ENCODE measurements at regions not wholly inside any gene's neighbourhood (a gene's known extent, or its start where the extent isn't known, plus 50 kb on each side); places are given as distances from the start of the nearest gene placed in this dataset.

GRCh38 chr1:87985071-87985470, 656.4 kb downstream of the LMO4 start:
- TF ChIP-seq CTCF (IDR thresholded peaks at IDR 0.05) (no peak), POLR2A (IDR thresholded peaks at IDR 0.05) (no peak)

All from testis (tissue), 2 donors.